IPS-NIHi7 (cell line): ENCODE measurements at regions not wholly inside any gene's neighbourhood (a gene's known extent, or its start where the extent isn't known, plus 50 kb on each side); places are given as distances from the start of the nearest gene placed in this dataset.

Experiments used
- DNase-seq: peaks from one replicate; pipeline ENCODE4 v3.0.0; 2012; ENCODE audit warnings: mixed read lengths; ENCODE audit errors: extremely low spot score

- DNase-seq, result no peak
Measured at GRCh38 chr6:76420094-76420493, 347.6 kb upstream of the IMPG1 start.

GRCh38 chr6:76418560-76419223, 346.2 kb upstream of the IMPG1 start:
- no peak for DNase-seq

- no peak for DNase-seq
Measured at GRCh38 chr6:76416821-76417605, 344.6 kb upstream of the IMPG1 start.

GRCh38 chr6:76403064-76403463, 330.6 kb upstream of the IMPG1 start:
- DNase-seq, result no peak

GRCh38 chr6:76397966-76398365, 325.5 kb upstream of the IMPG1 start:
- DNase-seq, result no peak

- no peak for DNase-seq
Measured at GRCh38 chr6:76382201-76382600, 309.7 kb upstream of the IMPG1 start.

- DNase-seq, result no peak
Measured at GRCh38 chr6:76381612-76382011, 309.1 kb upstream of the IMPG1 start.

- DNase-seq, result peak; percentile 31
Measured at GRCh38 chr6:76351275-76351674, 278.8 kb upstream of the IMPG1 start.

GRCh38 chr6:76347539-76347938, 275.1 kb upstream of the IMPG1 start:
- DNase-seq, result no peak

GRCh38 chr6:76342611-76343160, 270.2 kb upstream of the IMPG1 start:
- DNase-seq, result no peak

- no peak for DNase-seq
Measured at GRCh38 chr6:76330031-76330430, 257.6 kb upstream of the IMPG1 start.

GRCh38 chr6:76326871-76327270, 254.4 kb upstream of the IMPG1 start:
- DNase-seq, result no peak
